Activated CD8-positive, alpha-beta T cell treated with anti-CD3 and anti-CD28 coated beads, Interleukin-2, amount 10 ng/mL, durations not matched to agents 7 days and 5 days (primary cell): ENCODE measurements at regions not wholly inside any gene's neighbourhood (a gene's known extent, or its start where the extent isn't known, plus 50 kb on each side); places are given as distances from the start of the nearest gene placed in this dataset.

Experiments used
- ATAC-seq: fragments of 150-1000 bp; cut with Tn5 transposase; one replicate; pipeline ENCODE4 v1.10.0; 2021; ENCODE audit warnings: moderate library complexity
- CTCF ChIA-PET: fragments of 350-600 bp; sonication (Branson Sonifier 250); formaldehyde crosslinking; loops from one replicate; lab custom pipeline; 2021; ENCODE audit warnings: antibody characterized with exemption; lab: Charles Lee
- POLR2A ChIA-PET: fragments of 350-600 bp; sonication (Branson Sonifier 250); formaldehyde crosslinking; loops from one replicate; lab custom pipeline; 2021; ENCODE audit warnings: antibody characterized with exemption; lab: Charles Lee
- DNase-seq: peaks from one replicate; pipeline ENCODE4 v3.0.0-alpha.2; 2020
- H3K27ac Mint-ChIP-seq: one replicate; pipeline ENCODE4 v1.8.0; 2021; ENCODE audit warnings: mild to moderate bottlenecking, mixed read lengths
- H3K27me3 Mint-ChIP-seq: one replicate; pipeline ENCODE4 v1.8.0; 2021; ENCODE audit warnings: low read depth, mixed read lengths
- H3K36me3 Mint-ChIP-seq: one replicate; pipeline ENCODE4 v1.8.0; 2021; ENCODE audit warnings: low read depth, mixed read lengths
- H3K4me1 Mint-ChIP-seq: one replicate; pipeline ENCODE4 v1.8.0; 2021; ENCODE audit warnings: low read depth, mixed read lengths
- H3K4me3 Mint-ChIP-seq: one replicate; pipeline ENCODE4 v1.8.0; 2021; ENCODE audit warnings: mild to moderate bottlenecking, mixed read lengths
- H3K9me3 Mint-ChIP-seq: one replicate; pipeline ENCODE4 v1.8.0; 2022; ENCODE audit warnings: mixed read lengths; ENCODE audit not compliant: insufficient read depth

DNA sequence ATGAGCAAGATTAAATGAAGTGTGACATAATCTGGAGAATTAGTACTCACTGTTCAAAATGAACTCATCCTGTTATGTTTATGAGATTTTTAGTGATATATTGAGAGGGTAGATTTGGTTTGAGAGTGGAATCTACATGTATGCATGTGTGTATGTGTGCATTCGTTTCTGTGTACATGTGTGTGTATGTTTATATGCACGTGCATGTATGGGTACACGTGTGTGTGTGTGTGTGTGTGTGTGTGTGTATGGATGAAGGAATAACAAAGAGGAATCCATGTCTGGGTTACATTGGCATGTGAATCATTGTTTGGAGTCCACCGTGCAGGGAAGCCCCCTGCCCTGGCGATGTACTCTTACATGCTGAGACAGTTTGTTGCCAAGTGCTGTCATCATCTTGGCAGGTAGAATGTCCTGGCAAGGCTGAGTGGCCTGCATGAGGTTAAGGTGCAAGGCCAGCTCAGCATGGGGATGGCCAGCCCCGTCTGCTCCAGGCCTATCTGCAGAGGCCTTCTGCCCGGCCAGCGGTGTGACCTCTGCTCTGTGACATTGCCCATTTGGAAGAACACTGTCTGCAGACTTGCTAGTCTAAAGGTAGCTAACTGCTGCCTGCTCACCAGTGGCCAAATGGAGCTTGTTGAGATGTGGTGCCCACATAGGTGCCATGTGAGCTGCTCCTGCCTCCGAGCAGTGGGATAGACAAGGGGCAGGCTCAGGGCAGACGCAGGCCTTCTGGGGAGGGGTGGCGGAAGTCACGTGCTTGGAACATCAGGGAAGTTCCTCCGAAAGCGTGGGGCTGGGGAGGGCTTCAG is 222.3 kb downstream of the TEX29 start:
- Mint-ChIP-seq H3K36me3 (no peaks in the 10 kb centered on the region), H3K4me3 (no peak overlapping the region), H3K27ac (no peak overlapping the region), H3K9me3 (no peaks in the 10 kb centered on the region), H3K4me1 (no peaks in the 10 kb centered on the region), H3K27me3 (no peaks in the 10 kb centered on the region)
- POLR2A ChIA-PET, result no interaction called here
- CTCF ChIA-PET, result no interaction called here
- ATAC-seq, result no peak
- no peak for DNase-seq

DNA sequence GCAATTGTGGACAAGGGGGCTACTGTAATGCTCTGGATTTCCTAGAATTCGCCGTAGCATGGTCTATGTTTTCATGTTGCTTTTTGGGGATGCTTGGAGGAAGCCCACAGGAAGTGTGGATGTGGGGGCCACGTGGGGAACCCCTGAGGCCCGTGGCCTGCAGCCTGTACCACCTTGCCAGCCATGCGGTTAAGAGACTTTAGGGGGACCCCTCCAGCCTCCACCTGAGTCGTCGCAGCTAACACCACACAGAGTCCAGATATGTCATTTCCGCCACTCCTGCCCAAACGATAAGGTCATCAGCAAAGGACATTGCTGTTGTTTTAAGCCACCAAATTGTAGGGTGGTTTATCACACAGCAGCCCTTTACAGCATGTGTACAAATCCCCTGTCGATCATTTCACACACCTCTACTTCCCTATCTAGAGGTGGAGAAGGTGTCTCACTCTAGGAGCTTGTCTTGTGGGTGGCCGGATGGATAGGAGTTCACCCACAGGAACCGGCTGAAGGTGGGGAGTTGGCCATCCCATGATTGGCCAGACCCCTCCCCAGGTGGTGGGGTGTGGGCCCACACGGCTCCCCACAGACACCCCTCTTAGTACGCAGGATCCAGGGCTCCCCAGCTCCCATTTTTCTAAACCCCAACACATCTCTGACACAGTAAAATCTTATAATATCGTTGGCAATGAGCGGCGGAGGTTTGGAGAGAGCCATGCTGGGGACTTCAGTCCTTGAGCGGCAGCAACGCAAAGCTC is 226.7 kb downstream of the TEX29 start:
- no peaks in the 10 kb centered on the region for H3K4me1 Mint-ChIP-seq
- H3K27me3 Mint-ChIP-seq, result no peaks in the 10 kb centered on the region
- H3K27ac Mint-ChIP-seq, result no peak overlapping the region
- H3K4me3 Mint-ChIP-seq, result no peak overlapping the region
- CTCF ChIA-PET, result no interaction called here
- ATAC-seq (no peak), DNase-seq (no peak)
- H3K36me3 Mint-ChIP-seq, result no peaks in the 10 kb centered on the region
- POLR2A ChIA-PET, result no interaction called here
- H3K9me3 Mint-ChIP-seq, result no peaks in the 10 kb centered on the region

DNA sequence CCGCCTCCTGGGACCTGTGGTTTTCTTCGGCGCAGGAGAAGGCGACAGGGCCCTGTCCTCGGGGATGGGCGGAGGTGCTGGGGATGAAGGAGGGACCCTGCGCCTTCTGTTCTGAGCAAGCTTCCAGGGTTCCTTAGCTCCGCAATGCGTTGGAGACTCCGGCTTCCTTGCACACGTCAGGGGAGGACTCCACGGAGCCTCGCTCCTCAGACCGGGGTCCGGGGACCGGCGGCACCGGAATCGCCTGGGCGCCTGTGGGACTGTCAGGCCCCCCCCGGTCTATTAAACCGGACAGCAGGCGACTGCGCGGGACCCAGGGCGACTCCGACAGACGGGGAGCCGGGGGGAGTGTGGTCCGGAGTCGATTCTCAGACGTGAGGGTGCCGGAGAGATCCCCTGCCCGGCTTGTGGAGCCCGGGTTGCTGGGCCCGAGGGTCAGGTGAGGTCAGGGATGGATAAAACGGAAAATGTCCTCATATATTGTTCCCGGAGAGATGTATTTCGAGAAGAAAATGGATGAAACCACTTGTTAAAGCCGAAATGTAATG is 227.4 kb downstream of the TEX29 start:
- no peak for ATAC-seq
- ChIA-PET CTCF (no interaction called here), POLR2A (no interaction called here)
- DNase-seq, result no peak
- Mint-ChIP-seq H3K4me1 (no peaks in the 10 kb centered on the region), H3K27ac (no peak overlapping the region), H3K36me3 (no peaks in the 10 kb centered on the region), H3K9me3 (no peaks in the 10 kb centered on the region), H3K4me3 (no peak overlapping the region), H3K27me3 (no peaks in the 10 kb centered on the region)

DNA sequence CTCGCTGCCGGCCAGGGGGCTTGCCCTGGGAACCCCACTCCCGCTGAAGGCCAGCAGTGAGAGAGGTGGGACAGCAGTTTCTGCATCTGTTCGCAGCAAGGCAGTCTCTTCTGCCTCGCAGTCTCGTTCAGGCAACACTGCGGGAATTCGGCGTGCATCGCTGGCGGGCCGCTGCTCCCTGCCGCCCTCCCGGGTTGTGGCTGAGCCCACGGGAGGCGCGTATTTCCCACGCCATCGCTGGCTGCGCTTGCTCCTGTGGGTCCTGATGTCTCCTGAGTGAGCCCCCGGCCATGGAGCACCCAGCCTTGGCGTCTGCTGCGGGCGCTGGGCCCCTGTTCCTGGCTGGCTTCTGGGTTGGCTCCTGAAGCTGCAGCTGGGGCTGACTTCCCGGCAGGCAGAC is 227.9 kb downstream of the TEX29 start:
- Mint-ChIP-seq H3K9me3 (no peaks in the 10 kb centered on the region), H3K4me3 (no peak overlapping the region), H3K4me1 (no peaks in the 10 kb centered on the region), H3K27ac (no peak overlapping the region), H3K27me3 (no peaks in the 10 kb centered on the region), H3K36me3 (no peaks in the 10 kb centered on the region)
- ChIA-PET POLR2A (no interaction called here), CTCF (no interaction called here)
- ATAC-seq, result no peak
- DNase-seq, result no peak

DNA sequence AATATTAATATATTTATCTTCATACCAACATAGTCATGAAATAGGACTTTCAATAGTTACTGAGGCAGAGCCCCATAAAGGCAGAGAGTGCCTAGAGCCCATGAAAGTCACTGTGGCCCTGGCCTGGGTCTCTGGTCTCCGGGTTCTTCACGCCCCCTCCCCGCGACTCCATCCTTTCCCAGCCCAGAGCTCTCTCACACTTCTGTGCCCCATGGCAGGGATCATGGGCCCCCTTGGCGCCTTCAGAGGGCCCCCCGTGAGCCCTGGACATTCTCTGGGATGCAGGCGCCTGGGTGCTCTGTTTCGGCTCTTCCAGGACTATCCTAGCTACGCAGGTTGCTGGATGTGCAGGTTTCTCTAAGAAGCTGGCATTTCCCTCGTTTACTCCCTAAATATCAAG is 228.4 kb downstream of the TEX29 start:
- Mint-ChIP-seq H3K27me3 (no peaks in the 10 kb centered on the region), H3K9me3 (no peaks in the 10 kb centered on the region), H3K27ac (no peak overlapping the region), H3K36me3 (no peaks in the 10 kb centered on the region), H3K4me1 (no peaks in the 10 kb centered on the region), H3K4me3 (no peak overlapping the region)
- ChIA-PET CTCF (no interaction called here), POLR2A (no interaction called here)
- DNase-seq (no peak), ATAC-seq (no peak)

DNA sequence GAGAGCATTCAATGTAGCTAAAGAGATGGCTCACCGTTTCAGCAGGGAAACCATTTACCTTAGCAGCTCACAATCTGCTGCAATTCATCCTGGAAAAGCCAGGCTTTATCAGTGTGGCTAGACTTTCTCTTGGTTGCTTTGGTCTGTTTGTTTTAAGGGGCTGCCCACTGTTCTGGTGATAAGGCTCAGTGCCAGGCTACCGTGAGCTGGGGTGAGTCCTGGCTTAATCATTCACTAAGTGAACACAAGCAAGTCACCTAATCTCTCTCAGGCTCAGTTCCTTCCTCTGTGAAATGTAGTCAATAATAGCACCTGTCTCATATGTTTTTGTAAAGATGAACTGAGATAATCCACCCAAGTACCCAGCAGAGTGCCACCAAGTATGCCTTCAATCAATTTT is 229.0 kb downstream of the TEX29 start:
- CTCF ChIA-PET, result no interaction called here
- Mint-ChIP-seq H3K4me3 (no peak overlapping the region), H3K4me1 (no peaks in the 10 kb centered on the region), H3K9me3 (no peaks in the 10 kb centered on the region), H3K27ac (no peak overlapping the region), H3K27me3 (no peaks in the 10 kb centered on the region), H3K36me3 (no peaks in the 10 kb centered on the region)
- no peak for DNase-seq
- POLR2A ChIA-PET, result no interaction called here
- ATAC-seq, result no peak

DNA sequence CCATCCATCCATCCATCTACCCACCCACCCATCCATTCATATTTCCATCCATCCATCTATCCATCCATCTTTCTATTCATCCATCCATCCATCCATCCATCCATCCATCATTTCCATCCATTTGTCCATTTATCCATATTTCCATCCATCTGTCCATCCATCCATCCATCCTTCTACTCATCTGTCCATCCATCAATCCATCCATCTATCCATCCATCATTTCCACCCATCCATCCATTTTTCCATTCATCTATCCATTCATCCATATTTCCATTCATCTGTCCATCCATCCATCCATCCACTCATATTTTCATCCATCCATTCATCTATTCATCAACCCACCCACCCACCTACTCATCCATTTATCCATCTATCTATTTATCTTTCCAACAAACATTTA is 229.6 kb downstream of the TEX29 start:
- no peak overlapping the region for H3K4me3 Mint-ChIP-seq
- POLR2A ChIA-PET, result no interaction called here
- no peak for DNase-seq
- H3K9me3 Mint-ChIP-seq, result no peaks in the 10 kb centered on the region
- CTCF ChIA-PET, result no interaction called here
- ATAC-seq, result no peak
- H3K27ac Mint-ChIP-seq, result no peak overlapping the region
- no peaks in the 10 kb centered on the region for H3K27me3 Mint-ChIP-seq
- H3K4me1 Mint-ChIP-seq, result no peaks in the 10 kb centered on the region
- no peaks in the 10 kb centered on the region for H3K36me3 Mint-ChIP-seq

DNA sequence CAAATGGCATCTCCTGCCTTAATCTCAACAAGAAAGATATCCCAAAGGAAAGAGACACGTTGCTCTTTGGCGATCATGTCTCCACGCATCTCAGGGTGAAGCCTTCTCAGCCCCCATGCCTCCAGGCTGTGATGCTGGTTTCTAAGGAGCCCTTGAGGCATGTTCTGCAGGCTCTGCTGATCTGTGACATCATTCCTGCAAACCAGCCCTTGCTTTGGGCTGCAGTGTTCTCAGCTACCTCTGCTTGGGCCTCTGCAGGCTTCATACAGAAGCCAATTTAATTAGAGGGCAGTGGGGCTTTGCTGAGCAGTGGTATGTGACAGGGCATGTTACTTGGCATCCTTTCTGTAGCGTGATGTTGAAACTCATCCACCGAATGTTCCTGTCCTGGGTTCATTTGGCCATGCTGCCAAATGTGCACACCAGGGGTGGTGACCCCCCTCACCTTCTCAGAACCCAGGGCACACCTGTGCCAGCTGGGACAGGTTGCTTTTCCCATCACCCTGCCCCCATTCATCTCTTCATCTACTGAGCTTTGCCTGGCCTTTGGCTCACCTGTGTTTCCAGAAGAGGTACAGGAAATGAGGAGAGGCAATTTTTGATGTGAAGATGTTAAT is 230.9 kb downstream of the TEX29 start:
- H3K27me3 Mint-ChIP-seq, result no peaks in the 10 kb centered on the region
- no peak overlapping the region for H3K4me3 Mint-ChIP-seq
- DNase-seq (no peak), ATAC-seq (no peak)
- H3K4me1 Mint-ChIP-seq, result no peaks in the 10 kb centered on the region
- POLR2A ChIA-PET, result no interaction called here
- CTCF ChIA-PET, result no interaction called here
- H3K27ac Mint-ChIP-seq, result no peak overlapping the region
- no peaks in the 10 kb centered on the region for H3K36me3 Mint-ChIP-seq
- H3K9me3 Mint-ChIP-seq, result no peaks in the 10 kb centered on the region

DNA sequence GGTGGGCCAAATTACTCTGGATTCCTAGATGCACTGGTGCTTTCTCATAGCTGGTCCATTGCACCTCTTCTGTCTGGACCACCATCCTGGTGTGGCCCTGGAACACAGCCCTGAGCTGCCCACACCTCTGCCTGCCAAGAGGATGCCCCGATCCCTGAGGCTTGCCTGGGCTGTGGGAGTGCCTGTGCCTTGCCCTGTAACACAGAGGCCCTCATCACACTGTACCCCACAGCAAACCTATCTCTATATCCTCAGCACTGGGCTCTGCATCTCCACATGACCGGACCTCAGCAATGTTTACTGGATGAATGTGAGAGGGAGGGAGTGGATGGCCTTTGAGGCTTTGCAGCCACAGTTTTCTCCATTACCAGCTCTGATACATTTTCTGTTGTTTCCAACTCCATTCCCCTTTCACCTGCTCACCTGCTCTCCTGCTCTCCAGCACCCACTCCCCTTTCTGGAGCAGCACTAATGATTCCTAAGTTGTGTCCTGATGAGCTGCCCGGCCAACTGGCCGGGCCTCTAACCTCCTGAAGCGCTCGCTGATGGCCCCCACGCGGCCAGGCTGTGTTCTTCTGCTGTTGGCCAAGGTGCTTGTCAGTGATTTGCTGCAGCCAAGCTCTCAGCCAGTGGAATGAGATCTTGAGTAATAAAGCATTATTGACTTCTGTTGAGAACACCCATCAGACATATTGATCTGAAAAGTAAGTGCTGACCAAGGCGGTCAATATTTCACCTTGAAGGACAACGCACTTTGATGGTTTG is 232.6 kb downstream of the TEX29 start:
- H3K9me3 Mint-ChIP-seq, result no peaks in the 10 kb centered on the region
- ATAC-seq (no peak), DNase-seq (no peak)
- CTCF ChIA-PET, result no interaction called here
- no peak overlapping the region for H3K4me3 Mint-ChIP-seq
- no peak overlapping the region for H3K27ac Mint-ChIP-seq
- POLR2A ChIA-PET, result no interaction called here
- no peaks in the 10 kb centered on the region for H3K4me1 Mint-ChIP-seq
- no peaks in the 10 kb centered on the region for H3K27me3 Mint-ChIP-seq
- no peaks in the 10 kb centered on the region for H3K36me3 Mint-ChIP-seq

DNA sequence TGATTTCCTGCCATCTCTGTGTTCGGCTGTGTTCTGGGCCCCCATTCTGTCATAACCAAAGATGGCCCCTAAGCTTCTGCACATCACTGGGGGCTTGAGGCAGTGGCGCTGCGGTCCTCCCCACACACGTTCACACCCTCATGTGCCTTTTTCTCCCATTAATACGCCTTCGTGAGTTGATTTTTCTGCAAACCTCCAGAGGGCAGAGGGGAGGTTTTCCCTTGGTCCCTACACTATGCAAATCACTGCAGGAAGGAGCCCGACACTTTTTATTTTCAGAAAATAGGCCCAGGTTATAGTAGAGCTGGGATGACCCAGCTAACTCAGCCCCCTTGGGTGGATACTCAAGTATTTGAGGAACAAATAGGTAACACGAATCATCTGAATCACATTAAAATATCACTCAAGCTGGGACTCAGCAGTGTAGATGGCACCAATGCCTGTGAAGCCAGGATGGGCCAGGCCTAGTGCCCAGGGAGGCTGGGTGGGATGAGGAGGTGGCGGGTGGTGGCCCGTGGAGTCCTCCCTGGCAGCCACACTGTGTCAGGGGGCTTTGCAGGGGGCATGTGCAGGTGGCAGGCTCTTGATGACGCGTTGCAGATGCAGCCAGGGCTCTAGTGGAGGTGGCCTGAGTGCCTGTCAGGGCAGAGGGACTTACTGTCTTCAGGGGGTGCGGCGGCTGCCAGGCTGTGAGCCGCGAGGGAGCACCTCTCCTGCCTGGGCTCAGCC is 234.3 kb downstream of the TEX29 start:
- ChIA-PET POLR2A (no interaction called here), CTCF (no interaction called here)
- H3K4me3 Mint-ChIP-seq, result no peak overlapping the region
- H3K36me3 Mint-ChIP-seq, result no peaks in the 10 kb centered on the region
- ATAC-seq (no peak), DNase-seq (no peak)
- H3K27ac Mint-ChIP-seq, result no peak overlapping the region
- no peaks in the 10 kb centered on the region for H3K27me3 Mint-ChIP-seq
- no peaks in the 10 kb centered on the region for H3K9me3 Mint-ChIP-seq
- no peaks in the 10 kb centered on the region for H3K4me1 Mint-ChIP-seq

DNA sequence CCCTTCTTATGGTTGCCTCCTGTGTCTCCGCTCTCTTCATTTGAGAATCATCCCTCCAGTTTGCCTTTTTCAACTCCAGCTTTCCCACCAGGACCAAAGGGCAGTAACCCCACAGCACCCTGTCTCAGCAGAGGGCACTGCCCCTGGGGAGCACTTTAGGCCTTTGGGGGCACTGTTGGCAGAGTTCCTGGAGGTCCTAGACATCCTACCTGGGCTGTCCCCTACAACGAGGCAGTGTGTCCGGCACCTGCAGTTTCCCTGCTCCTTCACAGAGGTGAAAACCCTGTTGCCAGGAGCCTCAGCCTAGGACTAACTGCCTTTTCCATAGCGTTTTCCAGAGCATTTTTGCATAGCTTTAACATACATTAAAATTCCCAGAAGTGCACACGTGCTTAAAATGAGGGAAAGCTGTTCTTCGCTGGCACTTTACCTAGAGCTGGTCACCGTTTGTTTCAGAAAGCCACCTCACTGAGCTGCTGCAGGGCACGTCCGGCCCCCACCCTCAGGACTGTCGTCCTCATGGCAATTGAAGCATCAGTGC is 234.9 kb downstream of the TEX29 start:
- H3K9me3 Mint-ChIP-seq, result no peaks in the 10 kb centered on the region
- H3K27ac Mint-ChIP-seq, result no peak overlapping the region
- CTCF ChIA-PET, result no interaction called here
- H3K4me1 Mint-ChIP-seq, result no peaks in the 10 kb centered on the region
- DNase-seq (no peak), ATAC-seq (no peak)
- POLR2A ChIA-PET, result no interaction called here
- no peaks in the 10 kb centered on the region for H3K27me3 Mint-ChIP-seq
- no peaks in the 10 kb centered on the region for H3K36me3 Mint-ChIP-seq
- H3K4me3 Mint-ChIP-seq, result no peak overlapping the region
